Suprapubic skin (tissue), 4 donors: ENCODE measurements at regions not wholly inside any gene's neighbourhood (a gene's known extent, or its start where the extent isn't known, plus 50 kb on each side); places are given as distances from the start of the nearest gene placed in this dataset.

ENCODE experiments used
- POLR2A ChIP-seq, 2 donors: fragments of 450-650 bp; IDR thresholded peaks; one replicate each; pipeline ENCODE4 v1.6.1; 2017; ENCODE audit warnings: antibody characterized with exemption in 2 of 2, mild to moderate bottlenecking in 2 of 2, moderate library complexity in 2 of 2
- POLR2AphosphoS5 ChIP-seq, 3 donors: sonication (generic); formaldehyde crosslinking; IDR thresholded peaks; one replicate each; pipeline ENCODE4 v1.6.1; 2017; ENCODE audit warnings: antibody characterized with exemption in 3 of 3
- TF ChIP-seq, protein P1 (sequence below), 2 donors: fragments of 200-600 bp in 1 of 2; fragments of 450-650 bp in 1 of 2; sonication (generic) in 1 of 2; IDR thresholded peaks; one replicate each; pipeline ENCODE4 v1.5.1; 2016 to 2019; ENCODE audit warnings: antibody characterized with exemption in 2 of 2, mild to moderate bottlenecking in 1 of 2, moderate library complexity in 1 of 2

DNA sequence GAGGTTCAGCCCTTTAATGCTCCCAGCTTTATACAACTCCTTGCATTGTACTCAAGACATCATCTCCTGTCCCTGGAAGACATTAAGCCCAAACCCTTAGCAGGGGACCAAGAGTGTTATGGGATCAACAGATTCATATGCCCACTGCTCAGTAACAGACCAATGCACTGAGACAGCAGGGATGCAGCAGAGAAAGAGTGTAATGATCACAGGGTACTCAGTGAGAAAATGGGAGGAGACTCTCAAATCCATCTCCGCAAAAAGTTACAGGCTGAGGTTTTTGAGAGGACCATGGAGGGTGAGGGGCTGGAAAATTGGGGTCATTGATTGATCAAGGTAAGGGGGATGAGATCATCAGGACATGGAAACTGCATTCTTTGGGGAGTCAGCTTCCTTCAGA is 96.2 kb downstream of the MATN1 start:
- TF ChIP-seq, protein P1, sequence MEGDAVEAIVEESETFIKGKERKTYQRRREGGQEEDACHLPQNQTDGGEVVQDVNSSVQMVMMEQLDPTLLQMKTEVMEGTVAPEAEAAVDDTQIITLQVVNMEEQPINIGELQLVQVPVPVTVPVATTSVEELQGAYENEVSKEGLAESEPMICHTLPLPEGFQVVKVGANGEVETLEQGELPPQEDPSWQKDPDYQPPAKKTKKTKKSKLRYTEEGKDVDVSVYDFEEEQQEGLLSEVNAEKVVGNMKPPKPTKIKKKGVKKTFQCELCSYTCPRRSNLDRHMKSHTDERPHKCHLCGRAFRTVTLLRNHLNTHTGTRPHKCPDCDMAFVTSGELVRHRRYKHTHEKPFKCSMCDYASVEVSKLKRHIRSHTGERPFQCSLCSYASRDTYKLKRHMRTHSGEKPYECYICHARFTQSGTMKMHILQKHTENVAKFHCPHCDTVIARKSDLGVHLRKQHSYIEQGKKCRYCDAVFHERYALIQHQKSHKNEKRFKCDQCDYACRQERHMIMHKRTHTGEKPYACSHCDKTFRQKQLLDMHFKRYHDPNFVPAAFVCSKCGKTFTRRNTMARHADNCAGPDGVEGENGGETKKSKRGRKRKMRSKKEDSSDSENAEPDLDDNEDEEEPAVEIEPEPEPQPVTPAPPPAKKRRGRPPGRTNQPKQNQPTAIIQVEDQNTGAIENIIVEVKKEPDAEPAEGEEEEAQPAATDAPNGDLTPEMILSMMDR (IDR thresholded peaks at IDR 0.05), result no peak
- TF ChIP-seq POLR2AphosphoS5 (IDR thresholded peaks at IDR 0.05) (no peak), POLR2A (IDR thresholded peaks at IDR 0.05) (no peak)
